Activated CD8-positive, alpha-beta T cell treated with anti-CD3 and anti-CD28 coated beads, Interleukin-2, amount 10 ng/mL, durations not matched to agents 7 days and 5 days (primary cell): ENCODE measurements at regions not wholly inside any gene's neighbourhood (a gene's known extent, or its start where the extent isn't known, plus 50 kb on each side); places are given as distances from the start of the nearest gene placed in this dataset.

Source experiments
- ATAC-seq: fragments of 150-1000 bp; cut with Tn5 transposase; one replicate; pipeline ENCODE4 v1.10.0; 2021; ENCODE audit warnings: moderate library complexity
- CTCF ChIA-PET: fragments of 350-600 bp; sonication (Branson Sonifier 250); formaldehyde crosslinking; loops from one replicate; lab custom pipeline; 2021; ENCODE audit warnings: antibody characterized with exemption; lab: Charles Lee
- POLR2A ChIA-PET: fragments of 350-600 bp; sonication (Branson Sonifier 250); formaldehyde crosslinking; loops from one replicate; lab custom pipeline; 2021; ENCODE audit warnings: antibody characterized with exemption; lab: Charles Lee
- DNase-seq: peaks from one replicate; pipeline ENCODE4 v3.0.0-alpha.2; 2020
- H3K27ac Mint-ChIP-seq: one replicate; pipeline ENCODE4 v1.8.0; 2021; ENCODE audit warnings: mild to moderate bottlenecking, mixed read lengths
- H3K27me3 Mint-ChIP-seq: one replicate; pipeline ENCODE4 v1.8.0; 2021; ENCODE audit warnings: low read depth, mixed read lengths
- H3K36me3 Mint-ChIP-seq: one replicate; pipeline ENCODE4 v1.8.0; 2021; ENCODE audit warnings: low read depth, mixed read lengths
- H3K4me1 Mint-ChIP-seq: one replicate; pipeline ENCODE4 v1.8.0; 2021; ENCODE audit warnings: low read depth, mixed read lengths
- H3K4me3 Mint-ChIP-seq: one replicate; pipeline ENCODE4 v1.8.0; 2021; ENCODE audit warnings: mild to moderate bottlenecking, mixed read lengths
- H3K9me3 Mint-ChIP-seq: one replicate; pipeline ENCODE4 v1.8.0; 2022; ENCODE audit warnings: mixed read lengths; ENCODE audit not compliant: insufficient read depth

DNA sequence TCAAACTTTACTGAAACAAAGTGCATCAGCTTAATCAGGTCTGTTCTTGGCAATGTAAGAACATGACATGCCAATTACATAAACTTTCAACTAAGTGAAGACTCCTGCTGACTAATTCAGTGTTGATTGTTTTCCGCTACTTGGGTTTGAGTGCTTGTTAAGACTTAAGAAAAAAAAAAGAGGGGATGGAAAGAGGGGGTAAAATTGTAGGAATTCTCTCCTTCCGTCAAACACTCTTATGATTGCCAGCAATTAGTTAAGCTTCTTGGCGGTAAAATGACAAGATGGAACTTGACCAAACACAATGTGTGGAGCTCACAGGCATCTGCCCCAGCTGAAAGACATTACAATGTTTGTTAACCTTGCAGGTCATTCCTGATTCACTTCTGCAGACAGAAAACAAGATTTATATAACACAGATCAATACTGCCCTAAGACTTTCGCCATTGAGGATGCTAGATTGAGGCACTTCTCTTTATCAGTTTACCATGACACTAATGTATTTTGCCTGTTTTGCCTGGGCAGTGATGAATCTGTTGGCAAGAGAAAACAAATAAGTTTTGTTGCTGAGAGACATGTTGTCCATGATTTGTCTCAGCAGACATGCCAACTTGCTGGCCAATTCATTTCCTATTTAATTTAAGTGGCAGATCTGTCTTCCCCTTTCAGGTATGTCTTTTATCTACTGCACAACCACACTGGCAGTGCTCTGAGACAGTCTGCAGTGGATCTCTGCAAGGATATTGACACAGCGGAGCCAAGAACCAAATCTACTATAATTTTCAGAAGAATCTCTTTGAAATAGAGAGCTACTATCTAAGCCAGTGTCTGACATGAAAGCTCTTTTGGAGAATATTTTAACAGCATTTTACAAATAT lies 410.0 kb upstream of the KCNH7 start:
- Mint-ChIP-seq H3K36me3 (no peaks in the 10 kb centered on the region), H3K27ac (no peak overlapping the region), H3K4me3 (no peak overlapping the region), H3K9me3 (no peaks in the 10 kb centered on the region), H3K4me1 (no peaks in the 10 kb centered on the region), H3K27me3 (no peaks in the 10 kb centered on the region)
- DNase-seq (no peak), ATAC-seq (no peak)
- ChIA-PET CTCF (no interaction called here), POLR2A (no interaction called here)

DNA sequence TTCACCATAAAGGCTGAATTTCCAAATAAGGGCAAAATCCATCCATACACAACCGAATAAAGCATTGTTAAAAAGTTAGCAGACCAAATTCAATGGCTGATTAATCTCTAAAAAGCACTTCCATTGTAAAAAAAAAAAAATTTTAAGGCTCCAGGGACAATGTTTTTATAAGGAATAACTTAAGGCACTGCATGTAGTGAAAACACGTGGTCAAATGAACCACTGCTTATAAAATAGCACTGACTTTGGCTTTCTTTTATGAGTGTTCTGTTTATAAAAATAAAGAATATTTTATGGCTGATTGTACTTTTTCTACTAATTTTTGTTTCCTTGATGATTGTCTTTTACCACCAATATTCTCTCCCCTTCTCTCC lies 409.3 kb upstream of the KCNH7 start:
- no peaks in the 10 kb centered on the region for H3K36me3 Mint-ChIP-seq
- H3K4me3 Mint-ChIP-seq = no peak overlapping the region
- H3K9me3 Mint-ChIP-seq = no peaks in the 10 kb centered on the region
- no peaks in the 10 kb centered on the region for H3K27me3 Mint-ChIP-seq
- DNase-seq (no peak), ATAC-seq (no peak)
- H3K27ac Mint-ChIP-seq = no peak overlapping the region
- no peaks in the 10 kb centered on the region for H3K4me1 Mint-ChIP-seq
- CTCF ChIA-PET = no interaction called here
- POLR2A ChIA-PET = no interaction called here

DNA sequence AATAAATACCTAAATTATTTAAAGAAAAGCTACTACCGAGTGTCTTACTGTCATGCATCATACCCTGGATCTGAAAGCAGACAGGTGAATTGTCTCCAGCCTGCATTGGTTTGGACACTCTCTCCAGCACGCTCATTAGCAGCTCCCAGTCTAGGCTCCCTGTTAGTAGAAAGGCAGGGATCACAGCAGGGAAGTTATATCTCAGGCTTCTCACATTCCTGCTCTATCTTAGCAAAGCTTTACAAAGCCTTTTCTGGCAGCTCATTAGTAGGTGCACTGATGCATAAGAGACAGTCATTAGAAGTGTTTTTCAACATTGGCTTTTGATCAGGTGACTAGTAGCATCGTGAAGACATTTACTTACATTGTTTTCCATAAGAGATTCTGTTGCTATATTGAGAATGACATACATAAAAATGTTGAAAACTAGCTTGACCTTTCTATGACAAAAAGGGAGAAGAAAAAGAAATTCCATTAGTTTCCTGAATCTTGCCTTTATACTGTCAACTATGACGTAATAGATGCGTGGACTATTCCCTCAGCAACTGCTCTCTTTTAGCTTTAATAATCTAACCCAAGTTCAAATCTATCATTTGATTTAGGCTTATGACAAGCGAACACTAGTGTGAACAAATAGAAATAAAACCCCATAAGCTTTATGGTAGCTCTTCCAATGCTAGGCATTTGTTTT lies 408.7 kb upstream of the KCNH7 start:
- ATAC-seq (no peak), DNase-seq (no peak)
- Mint-ChIP-seq H3K27ac (no peak overlapping the region), H3K4me1 (no peaks in the 10 kb centered on the region), H3K9me3 (no peaks in the 10 kb centered on the region), H3K36me3 (no peaks in the 10 kb centered on the region), H3K4me3 (no peak overlapping the region), H3K27me3 (no peaks in the 10 kb centered on the region)
- ChIA-PET POLR2A (no interaction called here), CTCF (no interaction called here)

DNA sequence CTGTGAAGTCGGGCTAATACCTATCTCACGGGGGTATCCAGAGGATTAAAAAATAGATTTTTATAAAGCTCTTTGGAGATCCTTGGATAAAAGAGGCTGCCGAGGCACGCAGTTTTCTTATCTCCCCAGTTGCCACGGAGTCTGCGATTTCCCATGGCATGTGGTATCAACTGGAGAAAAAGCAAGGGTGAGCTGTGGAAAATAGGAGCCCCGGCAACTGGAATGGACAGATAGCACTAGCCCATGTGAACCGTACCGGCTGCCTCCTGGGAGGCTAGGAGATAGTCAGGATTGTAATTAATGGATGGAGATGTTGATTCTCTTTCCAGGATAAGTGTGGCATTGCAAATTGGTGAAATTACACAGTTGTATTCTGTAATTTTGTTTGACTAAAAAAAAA lies 407.6 kb upstream of the KCNH7 start:
- Mint-ChIP-seq H3K27me3 (no peaks in the 10 kb centered on the region), H3K4me3 (no peak overlapping the region), H3K9me3 (no peaks in the 10 kb centered on the region), H3K4me1 (no peaks in the 10 kb centered on the region), H3K36me3 (no peaks in the 10 kb centered on the region), H3K27ac (no peak overlapping the region)
- ATAC-seq (no peak), DNase-seq (no peak)
- ChIA-PET POLR2A (no interaction called here), CTCF (no interaction called here)

DNA sequence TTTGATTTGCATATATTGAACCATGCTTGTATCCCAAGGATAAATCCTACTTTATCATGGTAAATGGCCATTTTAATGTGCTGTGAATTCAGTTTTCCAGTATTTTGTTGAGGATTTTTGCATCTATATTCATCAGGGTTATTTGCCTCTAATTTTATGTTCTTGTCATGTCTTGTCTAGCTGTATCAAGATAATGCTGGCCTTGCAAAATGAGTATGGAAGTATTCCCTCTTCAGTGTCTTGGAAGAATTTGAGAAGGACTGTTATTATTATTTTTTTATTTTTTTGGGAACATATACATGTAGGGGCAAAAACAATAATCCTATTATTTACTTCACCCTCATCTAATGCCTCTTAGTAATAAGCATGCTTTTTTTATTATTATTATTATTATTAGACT lies 398.0 kb upstream of the KCNH7 start:
- DNase-seq (no peak), ATAC-seq (no peak)
- Mint-ChIP-seq H3K4me3 (no peak overlapping the region), H3K36me3 (no peaks in the 10 kb centered on the region), H3K9me3 (peaks cover 6% of the 10 kb centered on the region), H3K4me1 (no peaks in the 10 kb centered on the region), H3K27ac (no peak overlapping the region), H3K27me3 (no peaks in the 10 kb centered on the region)
- ChIA-PET POLR2A (no interaction called here), CTCF (no interaction called here)

DNA sequence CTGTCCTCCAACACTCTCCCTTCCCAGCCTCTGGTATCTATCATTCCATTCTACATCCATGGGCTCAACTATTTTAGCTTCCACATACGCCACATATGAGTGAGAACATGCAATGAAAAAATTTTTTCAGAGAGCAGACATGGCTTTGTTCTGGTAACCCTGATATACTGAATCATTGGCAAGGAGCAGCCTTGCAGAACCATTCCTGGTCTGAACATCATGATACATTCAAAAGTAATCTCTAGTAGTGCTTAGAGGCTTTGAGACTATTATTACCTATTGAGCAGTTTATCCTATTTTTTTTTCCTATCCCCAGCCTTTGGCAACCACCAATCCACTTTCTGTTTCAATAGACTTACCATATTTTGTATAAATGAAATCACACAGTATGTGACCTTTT lies 393.1 kb upstream of the KCNH7 start:
- POLR2A ChIA-PET = no interaction called here
- no peak for DNase-seq
- Mint-ChIP-seq H3K27ac (no peak overlapping the region), H3K4me1 (no peaks in the 10 kb centered on the region), H3K4me3 (no peak overlapping the region), H3K9me3 (peaks cover 7% of the 10 kb centered on the region), H3K27me3 (no peaks in the 10 kb centered on the region), H3K36me3 (no peaks in the 10 kb centered on the region)
- no peak for ATAC-seq
- CTCF ChIA-PET = no interaction called here

DNA sequence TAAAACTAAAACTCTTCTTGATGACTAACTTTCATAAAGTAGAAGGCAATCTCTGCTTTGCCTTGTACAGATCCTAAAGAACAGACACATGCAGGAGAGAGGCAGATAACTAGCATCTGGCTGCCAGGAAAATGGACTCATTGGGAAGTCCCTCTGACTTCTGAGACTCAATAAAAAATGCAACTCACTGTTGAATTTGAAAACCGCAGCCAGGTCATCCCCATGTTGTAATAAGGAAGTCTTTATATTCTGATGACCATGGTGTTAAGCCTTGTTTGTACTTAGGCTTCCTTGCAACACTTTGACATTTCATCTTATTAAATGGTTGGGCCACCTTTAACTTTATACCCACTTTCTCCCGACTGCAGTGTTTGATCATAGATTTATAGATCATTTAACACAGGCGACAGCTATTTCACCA lies 375.1 kb upstream of the KCNH7 start:
- H3K27ac Mint-ChIP-seq = no peak overlapping the region
- H3K4me3 Mint-ChIP-seq = no peak overlapping the region
- no peaks in the 10 kb centered on the region for H3K4me1 Mint-ChIP-seq
- no peak for DNase-seq
- CTCF ChIA-PET = no interaction called here
- no peaks in the 10 kb centered on the region for H3K27me3 Mint-ChIP-seq
- H3K36me3 Mint-ChIP-seq = no peaks in the 10 kb centered on the region
- no peak for ATAC-seq
- no peaks in the 10 kb centered on the region for H3K9me3 Mint-ChIP-seq
- POLR2A ChIA-PET = no interaction called here

DNA sequence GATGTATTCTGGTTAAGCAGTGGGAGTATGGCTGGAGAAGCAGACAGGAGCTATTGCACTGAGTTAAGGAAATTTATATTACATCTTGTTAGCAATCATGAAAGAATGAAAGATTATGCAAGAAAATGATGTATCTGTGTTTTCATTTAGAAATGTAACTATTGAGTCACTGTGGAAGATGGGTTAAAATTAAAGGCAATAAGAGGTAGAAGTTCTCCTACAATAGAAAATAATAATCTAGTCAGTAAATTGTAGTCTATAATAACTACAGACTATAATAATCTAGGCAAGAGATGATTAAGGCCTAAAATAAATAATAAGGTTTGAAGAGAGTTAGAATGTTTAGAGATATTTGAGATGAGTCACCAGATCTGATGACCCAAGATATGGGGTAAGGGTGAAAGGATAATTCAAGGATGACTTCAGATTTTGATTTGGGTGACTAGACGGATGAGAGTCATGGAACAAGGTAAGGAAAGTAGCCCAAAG lies 371.9 kb upstream of the KCNH7 start:
- ATAC-seq = no peak
- ChIA-PET POLR2A (no interaction called here), CTCF (no interaction called here)
- Mint-ChIP-seq H3K36me3 (no peaks in the 10 kb centered on the region), H3K4me3 (no peak overlapping the region), H3K27ac (no peak overlapping the region), H3K9me3 (no peaks in the 10 kb centered on the region), H3K4me1 (no peaks in the 10 kb centered on the region), H3K27me3 (no peaks in the 10 kb centered on the region)
- no peak for DNase-seq

DNA sequence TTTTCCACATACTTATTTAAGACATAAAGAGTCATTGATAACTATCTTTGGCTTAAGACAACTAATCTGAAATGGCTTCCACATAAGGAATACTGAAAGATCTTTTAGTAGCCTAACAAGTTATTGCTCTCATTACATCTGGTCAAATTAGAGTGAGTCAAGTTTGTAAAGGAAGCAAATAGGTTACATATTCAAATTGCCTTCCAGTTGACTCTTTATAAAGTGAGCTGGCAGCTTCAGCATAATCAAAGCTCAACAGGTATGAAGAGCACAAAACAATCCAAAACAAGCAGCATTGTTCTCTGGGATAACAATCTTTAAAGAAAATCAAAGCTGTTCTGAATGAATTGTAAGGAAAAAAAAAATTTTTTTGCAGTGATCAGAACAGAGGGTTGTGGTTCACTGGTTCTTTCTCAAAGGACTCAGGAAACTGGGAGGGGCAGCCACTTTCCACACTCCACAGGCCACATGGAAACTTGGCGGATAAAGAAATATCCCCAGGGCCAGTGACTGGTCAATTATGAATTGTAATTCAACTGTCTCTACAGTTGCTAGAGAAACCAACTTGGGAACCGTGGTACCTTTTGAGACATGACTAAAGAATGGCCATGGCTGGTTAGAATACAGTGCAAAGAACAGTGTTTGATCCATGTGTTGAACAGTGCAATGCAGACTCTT lies 369.3 kb upstream of the KCNH7 start:
- DNase-seq (no peak), ATAC-seq (no peak)
- CTCF ChIA-PET = interaction anchor here (0.6 kb wide), 1 partner anchor 138 kb away, joined by 3 read pairs; no protein-coding TSS in a partner anchor
- H3K4me3 Mint-ChIP-seq = no peak overlapping the region
- POLR2A ChIA-PET = no interaction called here
- H3K27ac Mint-ChIP-seq = no peak overlapping the region
- H3K36me3 Mint-ChIP-seq = no peaks in the 10 kb centered on the region
- no peaks in the 10 kb centered on the region for H3K27me3 Mint-ChIP-seq
- H3K9me3 Mint-ChIP-seq = no peaks in the 10 kb centered on the region
- H3K4me1 Mint-ChIP-seq = no peaks in the 10 kb centered on the region

DNA sequence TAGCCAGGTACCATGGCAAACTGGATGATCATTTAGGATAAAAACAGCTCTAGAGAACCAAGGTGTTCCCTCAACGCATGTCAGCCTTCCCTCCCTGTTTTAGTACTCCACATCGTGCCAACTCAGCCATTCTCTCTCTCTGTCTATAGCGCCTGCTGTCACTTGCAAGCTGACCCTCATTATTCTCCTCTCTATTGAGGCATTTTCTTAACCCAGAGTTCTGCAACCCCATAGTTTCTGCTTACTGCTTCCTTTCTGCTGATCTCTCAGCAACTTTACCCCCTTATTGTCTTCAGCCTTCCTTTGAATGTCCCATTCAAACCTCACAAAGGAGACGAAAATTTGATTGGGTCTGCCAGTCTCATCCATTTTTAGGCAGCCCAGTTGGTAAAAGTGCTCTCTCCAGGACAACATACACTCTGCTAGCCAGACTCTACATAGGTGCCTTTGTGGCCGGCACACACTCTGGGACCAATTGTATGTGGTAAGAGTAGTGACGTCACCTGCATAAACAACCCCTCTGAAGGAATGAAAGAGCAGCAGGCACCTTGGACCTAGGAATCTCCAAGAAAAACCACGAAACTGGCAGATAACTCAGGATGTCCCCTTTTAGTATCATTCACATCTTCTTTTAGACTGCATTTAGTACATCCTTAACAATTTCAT lies 367.2 kb upstream of the KCNH7 start:
- no peaks in the 10 kb centered on the region for H3K9me3 Mint-ChIP-seq
- DNase-seq (no peak), ATAC-seq (no peak)
- H3K4me1 Mint-ChIP-seq = no peaks in the 10 kb centered on the region
- H3K27ac Mint-ChIP-seq = no peak overlapping the region
- H3K36me3 Mint-ChIP-seq = no peaks in the 10 kb centered on the region
- ChIA-PET POLR2A (no interaction called here), CTCF (no interaction called here)
- H3K27me3 Mint-ChIP-seq = no peaks in the 10 kb centered on the region
- no peak overlapping the region for H3K4me3 Mint-ChIP-seq

DNA sequence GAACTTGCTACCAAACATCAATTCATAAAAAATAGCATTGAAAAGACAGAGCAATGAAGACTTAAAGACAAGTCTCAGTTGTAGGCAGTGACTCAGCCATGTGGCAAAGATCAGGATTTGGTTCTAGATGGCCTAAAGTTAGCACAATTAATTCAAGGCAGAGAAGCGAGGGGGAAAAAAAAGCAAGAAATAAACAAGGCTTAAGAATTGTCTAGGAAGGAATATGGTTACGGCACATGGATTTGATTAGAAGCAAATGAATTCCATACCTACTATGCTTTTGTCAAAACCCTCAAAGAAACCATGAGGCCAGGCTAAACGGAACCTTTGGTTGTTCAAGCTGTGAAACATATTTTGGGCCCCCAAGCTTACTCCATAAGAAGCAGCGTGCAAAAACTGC lies 362.2 kb upstream of the KCNH7 start:
- Mint-ChIP-seq H3K27ac (no peak overlapping the region), H3K36me3 (no peaks in the 10 kb centered on the region), H3K4me3 (no peak overlapping the region), H3K27me3 (no peaks in the 10 kb centered on the region), H3K4me1 (no peaks in the 10 kb centered on the region), H3K9me3 (peaks cover 3% of the 10 kb centered on the region)
- no peak for ATAC-seq
- no peak for DNase-seq
- CTCF ChIA-PET = no interaction called here
- POLR2A ChIA-PET = no interaction called here
